HCT116 (cell line): ENCODE measurements at regions not wholly inside any gene's neighbourhood (a gene's known extent, or its start where the extent isn't known, plus 50 kb on each side); places are given as distances from the start of the nearest gene placed in this dataset.

ENCODE experiments used
- ATAC-seq: fragments of 200-7000 bp; cut with Tn5 transposase; 2 replicates; pipeline ENCODE4 v1.9.1; 2020; ENCODE audit warnings: mild to moderate bottlenecking, moderate library complexity
- BruUV-seq: library from RNA; stranded (reverse); fragments of 400-500 nt; replicated peaks from 2 replicates; lab custom pipeline; 2021; lab: Mats Ljungman, UMichigan
- CTCF ChIA-PET: fragments of 300-600 bp; sonication (Branson Sonifier 250); formaldehyde crosslinking; loops from one replicate; lab custom pipeline; 2021; ENCODE audit warnings: antibody characterized with exemption; lab: Charles Lee
- POLR2A ChIA-PET: fragments of 300-600, 350-600 bp; sonication (Branson Sonifier 250); formaldehyde crosslinking; loops from one replicate; lab custom pipeline; 2021; ENCODE audit warnings: antibody characterized with exemption; lab: Charles Lee
- RAD21 ChIA-PET, 2 experiments: fragments of 300-600 bp; sonication (Branson Sonifier 250); formaldehyde crosslinking; loops; one replicate each; lab custom pipeline; 2023; ENCODE audit warnings: low total read pairs in 2 of 2; ENCODE audit not compliant: uncharacterized antibody in 2 of 2, unreplicated experiment in 2 of 2, low non-redundant PET in 1 of 2; lab: Charles Lee
- DNase-seq: peaks from one replicate; pipeline ENCODE4 v3.0.0-alpha.2; 2010; ENCODE audit warnings: low read depth, low spot score
- H2AFZ ChIP-seq: fragments of 200-600 bp; shearing (Covaris generic), sonication (generic); 2 replicates; pipeline ENCODE4 v1.6.1; 2017; ENCODE audit warnings: low read depth, mixed run types, mixed read lengths, antibody characterized with exemption, low read length; ENCODE audit not compliant: poor library complexity, severe bottlenecking
- H3K27ac ChIP-seq: 2 replicates; pipeline ENCODE4 v1.5.1; 2012; ENCODE audit warnings: low read depth, low read length
- H3K27me3 ChIP-seq: fragments of 200-600 bp; sonication (generic); 2 replicates; pipeline ENCODE4 v1.6.1; 2016; ENCODE audit warnings: mixed run types, low read length, mixed read lengths; ENCODE audit not compliant: insufficient read depth
- H3K36me3 ChIP-seq, 2 experiments: fragments of 200-500 bp in 1 of 2; fragments of 200-600 bp in 1 of 2; sonication (Bioruptor generic) in 1 of 2; sonication (generic) in 1 of 2; 2 replicates each; pipeline versions ENCODE4 v1.5.1 to v1.6.1; 2014 to 2016; ENCODE audit warnings: low read length in 2 of 2, inconsistent platforms in 1 of 2, mixed read lengths in 1 of 2, mixed run types in 1 of 2; ENCODE audit not compliant: insufficient read depth in 2 of 2, control insufficient read depth in 1 of 2
- H3K4me1 ChIP-seq, 2 experiments: fragments of 200-600 bp in 1 of 2; sonication (generic) in 1 of 2; 2 replicates each; pipeline versions ENCODE4 v1.5.1 to v1.6.1; 2012 to 2017; ENCODE audit warnings: low read length in 2 of 2, inconsistent platforms in 1 of 2, mild to moderate bottlenecking in 1 of 2, mixed read lengths in 1 of 2, mixed run types in 1 of 2, moderate library complexity in 1 of 2; ENCODE audit not compliant: insufficient read depth in 2 of 2, control insufficient read depth in 1 of 2
- H3K4me2 ChIP-seq: fragments of 200-600 bp; sonication (generic); 2 replicates; pipeline ENCODE4 v1.6.1; 2017; ENCODE audit warnings: mixed run types, low read length, mixed read lengths
- H3K4me3 ChIP-seq, 2 experiments: fragments of 200-600 bp in 1 of 2; sonication (generic) in 1 of 2; replicated peaks in 1 of 2; 2 replicates each; pipeline ENCODE4 v1.5.1; 2011 to 2016; ENCODE audit warnings: low read length in 2 of 2, control low read depth in 1 of 2, low read depth in 1 of 2, mild to moderate bottlenecking in 1 of 2, mixed read lengths in 1 of 2, mixed run types in 1 of 2
- H3K79me2 ChIP-seq: fragments of 200-600 bp; sonication (generic); 2 replicates; pipeline ENCODE4 v1.6.1; 2017; ENCODE audit warnings: mild to moderate bottlenecking, mixed run types, low read length, moderate library complexity, mixed read lengths; ENCODE audit not compliant: insufficient read depth
- H3K9ac ChIP-seq: fragments of 200-600 bp; sonication (generic); 2 replicates; pipeline ENCODE4 v1.6.1; 2016; ENCODE audit warnings: low read length, mixed read lengths
- H3K9me2 ChIP-seq: fragments of 200-600 bp; sonication (generic), shearing (Covaris generic); 2 replicates; pipeline ENCODE4 v1.6.1; 2017; ENCODE audit warnings: mixed run types, mild to moderate bottlenecking, moderate library complexity; ENCODE audit not compliant: insufficient read depth
- H3K9me3 ChIP-seq, 2 experiments: fragments of 200-500 bp in 1 of 2; fragments of 200-600 bp in 1 of 2; sonication (Bioruptor generic) in 1 of 2; sonication (generic) in 1 of 2; 2 replicates each; pipeline ENCODE4 v1.6.1; 2014 to 2017; ENCODE audit warnings: low read length in 2 of 2, mixed read lengths in 2 of 2, inconsistent platforms in 1 of 2, low read depth in 1 of 2, mild to moderate bottlenecking in 1 of 2, mixed run types in 1 of 2, moderate library complexity in 1 of 2; ENCODE audit not compliant: control insufficient read depth in 1 of 2, insufficient read depth in 1 of 2
- H4K20me1 ChIP-seq: fragments of 200-600 bp; sonication (generic), shearing (Covaris generic); 2 replicates; pipeline ENCODE4 v1.6.1; 2017; ENCODE audit warnings: mixed run types, mild to moderate bottlenecking, moderate library complexity; ENCODE audit not compliant: insufficient read depth
- CBX3 ChIP-seq: IDR thresholded peaks from 2 replicates; pipeline ENCODE4 v1.6.1; 2012; ENCODE audit warnings: low read depth
- CEBPB ChIP-seq: IDR thresholded peaks from 2 replicates; pipeline ENCODE4 v1.6.1; 2012; ENCODE audit warnings: low read depth
- EZH2 ChIP-seq: fragments of 200-600 bp; sonication (generic); IDR thresholded peaks from 2 replicates; pipeline ENCODE4 v1.6.1; 2017; ENCODE audit warnings: antibody characterized with exemption, mixed run types
- EZH2phosphoT487 ChIP-seq: fragments of 200-600 bp; IDR thresholded peaks from 2 replicates; pipeline ENCODE4 v1.6.1; 2018; ENCODE audit warnings: antibody characterized with exemption, borderline replicate concordance
- FOSL1 ChIP-seq: IDR thresholded peaks from 2 replicates; pipeline ENCODE4 v1.6.1; 2012; ENCODE audit warnings: low read depth
- POLR2A ChIP-seq: IDR thresholded peaks from 2 replicates; pipeline ENCODE4 v1.7.0; 2011; ENCODE audit warnings: borderline replicate concordance; ENCODE audit not compliant: insufficient read depth, insufficient read length; ENCODE audit errors: extremely low read depth
- SIN3A ChIP-seq: IDR thresholded peaks from 2 replicates; pipeline ENCODE4 v1.6.1; 2012; ENCODE audit warnings: low read depth
- SP1 ChIP-seq: IDR thresholded peaks from 2 replicates; pipeline ENCODE4 v1.6.1; 2012; ENCODE audit warnings: low read depth
- SRF ChIP-seq: IDR thresholded peaks from 2 replicates; pipeline ENCODE4 v1.6.1; 2012; ENCODE audit warnings: low read depth
- YY1 ChIP-seq: IDR thresholded peaks from 2 replicates; pipeline ENCODE4 v1.6.1; 2011; ENCODE audit warnings: low read length, low read depth, moderate library complexity, mild to moderate bottlenecking; ENCODE audit not compliant: insufficient replicate concordance; ENCODE audit errors: extremely low read depth
- ZFX ChIP-seq: fragments of 450-650 bp; IDR thresholded peaks from 2 replicates; pipeline ENCODE4 v1.6.1; 2017
- intact Hi-C: fragments of 100-400 bp; cut with micrococcal nuclease; formaldehyde crosslinking; loops from 2 replicates; pipeline ENCODE4 v1.10.0; 2022
- TF ChIP-seq, protein P1 (sequence below): IDR thresholded peaks from 2 replicates; pipeline ENCODE4 v1.6.1; 2012
- TF ChIP-seq, protein P2 (sequence below): IDR thresholded peaks from 2 replicates; pipeline ENCODE4 v1.6.1; 2011; ENCODE audit warnings: mild to moderate bottlenecking, low read length, moderate library complexity; ENCODE audit not compliant: insufficient replicate concordance; ENCODE audit errors: extremely low read depth
- TF ChIP-seq, protein P3 (sequence below): IDR thresholded peaks from 2 replicates; pipeline ENCODE4 v1.6.1; 2012

DNA sequence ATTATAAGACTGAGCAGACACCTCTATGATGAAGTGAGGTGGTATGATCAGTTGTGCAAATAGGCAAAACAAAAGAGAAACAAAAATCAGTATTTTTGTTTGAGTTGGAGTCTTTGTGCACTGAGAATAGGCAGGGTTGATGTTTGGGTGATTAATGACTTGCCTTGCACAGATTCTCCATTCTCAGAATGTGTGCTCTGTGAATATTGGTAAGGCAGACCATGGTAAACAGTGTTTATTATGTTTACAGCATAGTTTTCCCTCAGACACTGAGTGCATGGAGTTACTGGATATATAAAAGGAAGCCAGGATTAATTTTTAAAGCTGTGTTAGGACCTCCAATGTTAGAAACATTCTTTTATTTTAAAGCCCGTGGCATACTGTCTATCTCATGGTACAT, 240.2 kb upstream of the MAGEB16 start:
- POLR2A ChIA-PET = no interaction called here
- Histone ChIP-seq H2AFZ (no peak overlapping the region), H3K9me3 (no peaks in the 10 kb centered on the region), H3K27me3 (no peaks in the 10 kb centered on the region), H3K4me2 (no peak overlapping the region), H3K4me3 (no peak overlapping the region), H3K4me1 (no peaks in the 10 kb centered on the region), H3K36me3 (no peaks in the 10 kb centered on the region), H3K27ac (no peak overlapping the region), H3K9me2 (no peaks in the 10 kb centered on the region), H4K20me1 (no peaks in the 10 kb centered on the region), H3K79me2 (no peaks in the 10 kb centered on the region), H3K9ac (no peak overlapping the region)
- ATAC-seq (no peak), DNase-seq (no peak)
- intact Hi-C loops = no loop called here
- CTCF ChIA-PET = no interaction called here
- TF ChIP-seq, protein P1, sequence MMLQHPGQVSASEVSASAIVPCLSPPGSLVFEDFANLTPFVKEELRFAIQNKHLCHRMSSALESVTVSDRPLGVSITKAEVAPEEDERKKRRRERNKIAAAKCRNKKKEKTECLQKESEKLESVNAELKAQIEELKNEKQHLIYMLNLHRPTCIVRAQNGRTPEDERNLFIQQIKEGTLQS = no peak
- TF ChIP-seq, protein P2, sequence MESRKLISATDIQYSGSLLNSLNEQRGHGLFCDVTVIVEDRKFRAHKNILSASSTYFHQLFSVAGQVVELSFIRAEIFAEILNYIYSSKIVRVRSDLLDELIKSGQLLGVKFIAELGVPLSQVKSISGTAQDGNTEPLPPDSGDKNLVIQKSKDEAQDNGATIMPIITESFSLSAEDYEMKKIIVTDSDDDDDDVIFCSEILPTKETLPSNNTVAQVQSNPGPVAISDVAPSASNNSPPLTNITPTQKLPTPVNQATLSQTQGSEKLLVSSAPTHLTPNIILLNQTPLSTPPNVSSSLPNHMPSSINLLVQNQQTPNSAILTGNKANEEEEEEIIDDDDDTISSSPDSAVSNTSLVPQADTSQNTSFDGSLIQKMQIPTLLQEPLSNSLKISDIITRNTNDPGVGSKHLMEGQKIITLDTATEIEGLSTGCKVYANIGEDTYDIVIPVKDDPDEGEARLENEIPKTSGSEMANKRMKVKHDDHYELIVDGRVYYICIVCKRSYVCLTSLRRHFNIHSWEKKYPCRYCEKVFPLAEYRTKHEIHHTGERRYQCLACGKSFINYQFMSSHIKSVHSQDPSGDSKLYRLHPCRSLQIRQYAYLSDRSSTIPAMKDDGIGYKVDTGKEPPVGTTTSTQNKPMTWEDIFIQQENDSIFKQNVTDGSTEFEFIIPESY = no peak
- no peak for TF ChIP-seq SRF
- TF ChIP-seq FOSL1 = no peak
- no peak for TF ChIP-seq CEBPB
- TF ChIP-seq, protein P3, sequence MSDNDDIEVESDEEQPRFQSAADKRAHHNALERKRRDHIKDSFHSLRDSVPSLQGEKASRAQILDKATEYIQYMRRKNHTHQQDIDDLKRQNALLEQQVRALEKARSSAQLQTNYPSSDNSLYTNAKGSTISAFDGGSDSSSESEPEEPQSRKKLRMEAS = no peak
- no TSS peak for BruUV-seq
- RAD21 ChIA-PET = no interaction called here

DNA sequence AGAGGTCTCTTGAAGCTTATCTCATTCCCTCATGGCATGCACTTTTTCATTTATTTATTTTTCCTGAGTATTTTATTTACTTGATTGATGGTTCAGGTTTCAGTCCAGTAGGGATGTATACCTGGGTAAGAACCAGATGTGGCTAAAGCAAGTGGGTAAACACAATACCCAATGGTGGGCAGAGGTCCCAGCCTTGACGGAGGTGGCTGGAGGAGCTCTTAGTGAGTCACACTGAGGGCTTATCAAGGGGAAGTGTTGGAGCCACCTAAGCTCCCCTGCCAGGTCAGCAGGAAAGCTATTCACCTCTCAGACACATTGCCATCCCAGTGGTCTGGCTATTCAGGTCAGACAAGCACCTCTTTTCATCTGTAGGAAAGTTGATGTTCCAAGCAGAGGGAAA, 236.2 kb upstream of the MAGEB16 start:
- TF ChIP-seq, protein P2 = no peak
- TF ChIP-seq POLR2A = no peak
- no peak for TF ChIP-seq YY1
- TF ChIP-seq EZH2phosphoT487 = no peak
- no peak for TF ChIP-seq ZFX
- TF ChIP-seq FOSL1 = no peak
- TF ChIP-seq EZH2 = no peak
- no peak for TF ChIP-seq SIN3A
- TF ChIP-seq CBX3 = no peak
- no peak for TF ChIP-seq SP1
- TF ChIP-seq, all 23 proteins: peak for 0
- CTCF ChIA-PET = no interaction called here
- H4K20me1 ChIP-seq = no peaks in the 10 kb centered on the region
- no peaks in the 10 kb centered on the region for H3K9me2 ChIP-seq
- POLR2A ChIA-PET = no interaction called here
- RAD21 ChIA-PET = no interaction called here
- H3K9ac ChIP-seq = no peak overlapping the region
- no peaks in the 10 kb centered on the region for H3K9me3 ChIP-seq
- H2AFZ ChIP-seq = no peak overlapping the region
- BruUV-seq = no TSS peak
- H3K4me3 ChIP-seq = no peak overlapping the region
- no peaks in the 10 kb centered on the region for H3K79me2 ChIP-seq
- ATAC-seq = no peak
- H3K27me3 ChIP-seq = no peaks in the 10 kb centered on the region
- H3K27ac ChIP-seq = no peak overlapping the region
- H3K4me2 ChIP-seq = no peak overlapping the region
- DNase-seq = no peak
- no peaks in the 10 kb centered on the region for H3K4me1 ChIP-seq
- intact Hi-C loops = no loop called here
- no peaks in the 10 kb centered on the region for H3K36me3 ChIP-seq
